SK-N-SH (cell line): ENCODE measurements at regions not wholly inside any gene's neighbourhood (a gene's known extent, or its start where the extent isn't known, plus 50 kb on each side); places are given as distances from the start of the nearest gene placed in this dataset.

Experiments used
- CTCF ChIA-PET: fragments of 300-600, 350-600 bp; formaldehyde crosslinking; extraction: SDS; loops from one replicate; lab custom pipeline; 2021; lab: Yijun Ruan, JAX
- POLR2A ChIA-PET: fragments of 350-600 bp; sonication (Branson Sonifier 250); formaldehyde crosslinking; extraction: SDS; loops from one replicate; lab custom pipeline; 2020; ENCODE audit warnings: antibody characterized with exemption, inconsistent platforms; lab: Yijun Ruan, JAX
- DNase-seq: peaks from one replicate; pipeline ENCODE4 v3.0.0; 2012
- H2AFZ ChIP-seq: fragments of 200-600 bp; sonication (generic); 2 replicates; pipeline ENCODE4 v1.8.1; 2016; ENCODE audit warnings: antibody characterized with exemption, mild to moderate bottlenecking, low read depth
- H3F3A ChIP-seq: fragments of 200-600 bp; sonication (generic); replicated peaks from 2 replicates; pipeline ENCODE3; 2016; ENCODE audit warnings: antibody characterized with exemption, mild to moderate bottlenecking; ENCODE audit not compliant: insufficient read depth
- H3K27ac ChIP-seq, 2 experiments: fragments of 200-500 bp in 1 of 2; fragments of 200-600 bp in 1 of 2; sonication (Bioruptor generic) in 1 of 2; sonication (generic), shearing (Covaris generic) in 1 of 2; 2 replicates each; pipeline versions ENCODE4 v1.5.1 to v1.6.1; 2014 to 2016; ENCODE audit warnings: low read depth in 2 of 2, inconsistent platforms in 1 of 2, low read length in 1 of 2, mild to moderate bottlenecking in 1 of 2, mixed read lengths in 1 of 2
- H3K27me3 ChIP-seq: fragments of 200-600 bp; sonication (generic), shearing (Covaris generic); 2 replicates; pipeline ENCODE4 v1.6.1; 2016; ENCODE audit warnings: mixed run types; ENCODE audit not compliant: insufficient read depth
- H3K36me3 ChIP-seq, 2 experiments: fragments of 200-500 bp in 1 of 2; fragments of 200-600 bp in 1 of 2; sonication (Bioruptor generic) in 1 of 2; sonication (generic) in 1 of 2; replicated peaks in 1 of 2; 2 replicates each; pipeline versions ENCODE3 to v1.5.1; 2014 to 2016; ENCODE audit warnings: low read length in 1 of 2, mild to moderate bottlenecking in 1 of 2; ENCODE audit not compliant: insufficient read depth in 2 of 2, control insufficient read depth in 1 of 2
- H3K4me1 ChIP-seq, 2 experiments: fragments of 200-500 bp in 1 of 2; fragments of 200-600 bp in 1 of 2; sonication (Bioruptor generic) in 1 of 2; sonication (generic), shearing (Covaris generic) in 1 of 2; 2 replicates each; pipeline versions ENCODE4 v1.5.1 to v1.6.1; 2014 to 2016; ENCODE audit warnings: low read depth in 1 of 2, low read length in 1 of 2, mixed run types in 1 of 2; ENCODE audit not compliant: insufficient read depth in 2 of 2, control insufficient read depth in 1 of 2
- H3K4me2 ChIP-seq: fragments of 200-600 bp; sonication (generic), shearing (Covaris generic); 2 replicates; pipeline ENCODE4 v1.6.1; 2017; ENCODE audit warnings: mixed run types
- H3K4me3 ChIP-seq, 2 experiments: fragments of 200-500 bp in 1 of 2; fragments of 200-600 bp in 1 of 2; sonication (Bioruptor generic) in 1 of 2; sonication (generic), shearing (Covaris generic) in 1 of 2; 2 replicates each; pipeline versions ENCODE4 v1.5.1 to v1.8.1; 2014 to 2016; ENCODE audit warnings: low read depth in 2 of 2, inconsistent platforms in 1 of 2, low read length in 1 of 2, mild to moderate bottlenecking in 1 of 2, mixed read lengths in 1 of 2, moderate library complexity in 1 of 2
- H3K79me2 ChIP-seq: fragments of 200-600 bp; sonication (generic); 2 replicates; pipeline ENCODE4 v1.8.1; 2017; ENCODE audit warnings: mild to moderate bottlenecking; ENCODE audit not compliant: insufficient read depth
- H3K9ac ChIP-seq: fragments of 200-600 bp; sonication (generic); 2 replicates; pipeline ENCODE4 v1.6.1; 2017; ENCODE audit warnings: mixed run types
- H3K9me2 ChIP-seq: fragments of 200-600 bp; sonication (generic); 2 replicates; pipeline ENCODE4 v1.6.1; 2017; ENCODE audit warnings: mixed run types
- H3K9me3 ChIP-seq: fragments of 200-600 bp; sonication (generic); 2 replicates; pipeline ENCODE4 v1.6.1; 2017; ENCODE audit warnings: mixed run types, mild to moderate bottlenecking, moderate library complexity
- H4K20me1 ChIP-seq: fragments of 200-600 bp; sonication (generic); 2 replicates; pipeline ENCODE4 v1.6.1; 2017; ENCODE audit warnings: mild to moderate bottlenecking, mixed run types; ENCODE audit not compliant: insufficient read depth
- CHD2 ChIP-seq: fragments of 150-350 bp; IDR thresholded peaks from 2 replicates; pipeline ENCODE4 v1.6.1; 2018; ENCODE audit warnings: low read length; ENCODE audit not compliant: partially characterized antibody
- EP300 ChIP-seq, 2 experiments: IDR thresholded peaks; 2 replicates each; pipeline versions ENCODE4 v1.4.0 to v1.6.1; 2012; ENCODE audit warnings: borderline replicate concordance in 1 of 2, low read depth in 1 of 2, low read length in 1 of 2
- EZH2phosphoT487 ChIP-seq: fragments of 200-600 bp; sonication (generic); IDR thresholded peaks from 2 replicates; pipeline ENCODE4 v1.6.1; 2017; ENCODE audit warnings: low read depth, mixed run types, mild to moderate bottlenecking, antibody characterized with exemption, moderate library complexity, borderline replicate concordance
- FOSL2 ChIP-seq: IDR thresholded peaks from 2 replicates; pipeline ENCODE4 v1.4.0; 2012; ENCODE audit warnings: low read depth, mild to moderate bottlenecking, moderate library complexity, borderline replicate concordance
- FOXJ3 ChIP-seq: sonication (generic); formaldehyde crosslinking; IDR thresholded peaks from 2 replicates; pipeline ENCODE4 v1.5.1; 2020; ENCODE audit warnings: mild to moderate bottlenecking, missing genetic modification reagents
- FOXM1 ChIP-seq: IDR thresholded peaks from 2 replicates; pipeline ENCODE4 v1.4.0; 2012; ENCODE audit warnings: low read depth, mild to moderate bottlenecking
- GABPA ChIP-seq: IDR thresholded peaks from 2 replicates; pipeline ENCODE4 v1.4.0; 2012; ENCODE audit warnings: low read depth, mild to moderate bottlenecking
- JUND ChIP-seq: IDR thresholded peaks from 2 replicates; pipeline ENCODE4 v1.4.0; 2012
- MAX ChIP-seq: IDR thresholded peaks from 2 replicates; pipeline ENCODE4 v1.4.0; 2012; ENCODE audit warnings: low read depth
- MEF2A ChIP-seq: IDR thresholded peaks from 2 replicates; pipeline ENCODE4 v1.4.0; 2012; ENCODE audit warnings: low read depth, borderline replicate concordance
- MXI1 ChIP-seq: IDR thresholded peaks from 2 replicates; pipeline ENCODE4 v1.6.1; 2012; ENCODE audit warnings: mild to moderate bottlenecking, low read depth, low read length, improper control_type of control experiment
- NFIC ChIP-seq: IDR thresholded peaks from 2 replicates; pipeline ENCODE4 v1.4.0; 2012; ENCODE audit warnings: borderline replicate concordance
- PBX3 ChIP-seq: IDR thresholded peaks from 2 replicates; pipeline ENCODE4; 2012
- RAD21 ChIP-seq: IDR thresholded peaks from 2 replicates; pipeline ENCODE4 v1.6.1; 2012; ENCODE audit warnings: mild to moderate bottlenecking, low read length
- RCOR1 ChIP-seq: fragments of 150-350 bp; IDR thresholded peaks from 2 replicates; pipeline ENCODE4 v1.6.1; 2017; ENCODE audit warnings: antibody characterized with exemption, low read length
- RFX5 ChIP-seq: IDR thresholded peaks from 2 replicates; pipeline ENCODE4 v1.6.1; 2012; ENCODE audit warnings: mild to moderate bottlenecking, improper control_type of control experiment, low read length
- TAF1 ChIP-seq: IDR thresholded peaks from 2 replicates; pipeline ENCODE4 v1.6.1; 2012; ENCODE audit warnings: low read depth, mild to moderate bottlenecking, low read length, moderate library complexity, borderline replicate concordance
- TCF12 ChIP-seq: IDR thresholded peaks from 2 replicates; pipeline ENCODE4 v1.4.0; 2012
- USF2 ChIP-seq: fragments of 150-350 bp; IDR thresholded peaks from 2 replicates; pipeline ENCODE4 v1.6.1; 2017; ENCODE audit warnings: antibody characterized with exemption, low read length, low read depth, borderline replicate concordance
- ZBTB33 ChIP-seq: IDR thresholded peaks from 2 replicates; pipeline ENCODE4 v1.4.0; 2012; ENCODE audit warnings: low read depth, borderline replicate concordance
- WGBS: methylation state at CpG from one replicate; pipeline ENCODE4 v1.1.6; 2017; ENCODE audit warnings: low lambda C conversion rate; 5-methylcytosine and 5-hydroxymethylcytosine counted together

GRCh38 chr6:53744321-53744720 is 50.5 kb upstream of the LRRC1 start:
- ChIA-PET CTCF (interaction anchor here (0.9 to 2.3 kb wide), 3 partner anchors 10 to 18 kb away, joined by 3 to 9 read pairs (median 4); no protein-coding TSS in a partner anchor), POLR2A (no interaction called here)
- H2AFZ ChIP-seq, result no peak overlapping the region
- no peaks in the 10 kb centered on the region for H3K4me1 ChIP-seq
- TF ChIP-seq RCOR1 (no peak), ZBTB33 (no peak), FOSL2 (no peak), EP300 (IDR thresholded peaks at IDR 0.05; ENCODE audit: borderline replicate concordance in 1 of 2, low read depth in 1 of 2, low read length in 1 of 2) (no peak), NFIC (no peak), MEF2A (no peak), EZH2phosphoT487 (no peak), FOXM1 (no peak), TAF1 (no peak), USF2 (no peak), FOXJ3 (CRISPR knock-in tag) (no peak), PBX3 (no peak), JUND (no peak), MAX (no peak), TCF12 (no peak), RAD21 (no peak), MXI1 (no peak), RFX5 (no peak), CHD2 (no peak), GABPA (no peak)
- no peak for DNase-seq
- H3K9me3 ChIP-seq, result no peaks in the 10 kb centered on the region
- no peak overlapping the region for H3K27ac ChIP-seq
- no peak overlapping the region for H3K4me3 ChIP-seq
- no peak overlapping the region for H3K4me2 ChIP-seq
- H3K79me2 ChIP-seq, result no peaks in the 10 kb centered on the region
- peaks cover 4% of the 10 kb centered on the region for H3F3A ChIP-seq
- no peaks in the 10 kb centered on the region for H3K27me3 ChIP-seq
- H4K20me1 ChIP-seq, result no peaks in the 10 kb centered on the region
- H3K36me3 ChIP-seq, result no peaks in the 10 kb centered on the region
- WGBS, result 8% methylated on average over 4 of the region's 4 CpGs
- H3K9ac ChIP-seq, result no peak overlapping the region
- H3K9me2 ChIP-seq, result no peaks in the 10 kb centered on the region
